ENCODE measurements at regions not wholly inside any gene's neighbourhood (a gene's known extent, or its start where the extent isn't known, plus 50 kb on each side); places are given as distances from the start of the nearest gene placed in this dataset.

GRCh38 chr18:61756244-61756643 lies 136.6 kb downstream of the RNF152 start:
- DNase-seq (ENCODE audit: low read depth in 2 of 2): no peak
- H3K4me3 ChIP-seq (replicated peaks in 1 of 2; ENCODE audit: low read depth in 2 of 2, low read length in 2 of 2): no peak overlapping the region
- TF ChIP-seq, protein P1, sequence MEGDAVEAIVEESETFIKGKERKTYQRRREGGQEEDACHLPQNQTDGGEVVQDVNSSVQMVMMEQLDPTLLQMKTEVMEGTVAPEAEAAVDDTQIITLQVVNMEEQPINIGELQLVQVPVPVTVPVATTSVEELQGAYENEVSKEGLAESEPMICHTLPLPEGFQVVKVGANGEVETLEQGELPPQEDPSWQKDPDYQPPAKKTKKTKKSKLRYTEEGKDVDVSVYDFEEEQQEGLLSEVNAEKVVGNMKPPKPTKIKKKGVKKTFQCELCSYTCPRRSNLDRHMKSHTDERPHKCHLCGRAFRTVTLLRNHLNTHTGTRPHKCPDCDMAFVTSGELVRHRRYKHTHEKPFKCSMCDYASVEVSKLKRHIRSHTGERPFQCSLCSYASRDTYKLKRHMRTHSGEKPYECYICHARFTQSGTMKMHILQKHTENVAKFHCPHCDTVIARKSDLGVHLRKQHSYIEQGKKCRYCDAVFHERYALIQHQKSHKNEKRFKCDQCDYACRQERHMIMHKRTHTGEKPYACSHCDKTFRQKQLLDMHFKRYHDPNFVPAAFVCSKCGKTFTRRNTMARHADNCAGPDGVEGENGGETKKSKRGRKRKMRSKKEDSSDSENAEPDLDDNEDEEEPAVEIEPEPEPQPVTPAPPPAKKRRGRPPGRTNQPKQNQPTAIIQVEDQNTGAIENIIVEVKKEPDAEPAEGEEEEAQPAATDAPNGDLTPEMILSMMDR (IDR thresholded peaks at IDR 0.05; ENCODE audit: low read depth, low read length): no peak

- DNase-seq (ENCODE audit: low read depth in 2 of 2): no peak
- TF ChIP-seq, protein P1 (IDR thresholded peaks at IDR 0.05; ENCODE audit: low read depth, low read length): no peak
These were observed 137.3 kb downstream of the RNF152 start for GRCh38 chr18:61755555-61755954.

GRCh38 chr18:61754039-61754583 lies 138.7 kb downstream of the RNF152 start:
- no peak overlapping the region for H3K4me3 ChIP-seq (replicated peaks in 1 of 2; ENCODE audit: low read depth in 2 of 2, low read length in 2 of 2)
- DNase-seq (ENCODE audit: low read depth in 2 of 2): no peak
- TF ChIP-seq, protein P1 (IDR thresholded peaks at IDR 0.05; ENCODE audit: low read depth, low read length): no peak

More at GRCh38 chr18:61755555-61755954, 137.3 kb downstream of the RNF152 start:
- no peak overlapping the region for H3K4me3 ChIP-seq (replicated peaks in 1 of 2; ENCODE audit: low read depth in 2 of 2, low read length in 2 of 2)

- DNase-seq (ENCODE audit: low read depth in 2 of 2): no peak
- TF ChIP-seq, protein P1 (IDR thresholded peaks at IDR 0.05; ENCODE audit: low read depth, low read length): no peak
- no peak overlapping the region for H3K4me3 ChIP-seq (replicated peaks in 1 of 2; ENCODE audit: low read depth in 2 of 2, low read length in 2 of 2)
These were observed 139.4 kb downstream of the RNF152 start for GRCh38 chr18:61753373-61753772.

- TF ChIP-seq, protein P1 (IDR thresholded peaks at IDR 0.05; ENCODE audit: low read depth, low read length): no peak
- no peak for DNase-seq (ENCODE audit: low read depth in 2 of 2)
- H3K4me3 ChIP-seq (replicated peaks in 1 of 2; ENCODE audit: low read depth in 2 of 2, low read length in 2 of 2): no peak overlapping the region
These were observed 139.8 kb downstream of the RNF152 start for GRCh38 chr18:61752973-61753372.

GRCh38 chr18:61750840-61751668 lies 141.8 kb downstream of the RNF152 start:
- DNase-seq (ENCODE audit: low read depth in 2 of 2): no peak
- TF ChIP-seq, protein P1 (IDR thresholded peaks at IDR 0.05; ENCODE audit: low read depth, low read length): no peak
- no peak overlapping the region for H3K4me3 ChIP-seq (replicated peaks in 1 of 2; ENCODE audit: low read depth in 2 of 2, low read length in 2 of 2)

Measured in cardiac fibroblast (primary cell).